Activated naive CD4-positive, alpha-beta T cell treated with anti-CD3 and anti-CD28 coated beads for 36 hours (primary cell): ENCODE measurements at regions not wholly inside any gene's neighbourhood (a gene's known extent, or its start where the extent isn't known, plus 50 kb on each side); places are given as distances from the start of the nearest gene placed in this dataset.
A peak's percentile ranks its signal among the peaks of the same experiment; 100 is the strongest.
"Not testable (repeated sequence)": the region's sequence is repeated elsewhere in the genome, so short reads cannot be mapped to it uniquely, and the experiment has no call there.

Source experiments
- CTCF ChIA-PET: fragments of 350-600 bp; sonication (Branson Sonifier 250); formaldehyde crosslinking; loops from one replicate; lab custom pipeline; 2021; ENCODE audit warnings: antibody characterized with exemption; lab: Charles Lee
- DNase-seq: peaks from one replicate; pipeline ENCODE4 v3.0.0-alpha.2; 2020
- H3K27ac Mint-ChIP-seq: one replicate; pipeline ENCODE4 v1.8.0; 2021; ENCODE audit warnings: mild to moderate bottlenecking, mixed read lengths
- H3K27me3 Mint-ChIP-seq: one replicate; pipeline ENCODE4 v1.8.0; 2021; ENCODE audit warnings: low read depth, mixed read lengths
- H3K36me3 Mint-ChIP-seq: one replicate; pipeline ENCODE4 v1.8.0; 2021; ENCODE audit warnings: low read depth, mixed read lengths
- H3K4me1 Mint-ChIP-seq: one replicate; pipeline ENCODE4 v1.8.0; 2021; ENCODE audit warnings: low read depth, mixed read lengths
- H3K4me3 Mint-ChIP-seq: one replicate; pipeline ENCODE4 v1.8.0; 2021; ENCODE audit warnings: mild to moderate bottlenecking, moderate library complexity, mixed read lengths
- H3K9me3 Mint-ChIP-seq: one replicate; pipeline ENCODE4 v1.8.0; 2021; ENCODE audit warnings: mixed read lengths
- intact Hi-C: fragments of 100-400 bp; cut with micrococcal nuclease; formaldehyde crosslinking; loops from one replicate; pipeline ENCODE4 v1.15.1; 2023

DNA sequence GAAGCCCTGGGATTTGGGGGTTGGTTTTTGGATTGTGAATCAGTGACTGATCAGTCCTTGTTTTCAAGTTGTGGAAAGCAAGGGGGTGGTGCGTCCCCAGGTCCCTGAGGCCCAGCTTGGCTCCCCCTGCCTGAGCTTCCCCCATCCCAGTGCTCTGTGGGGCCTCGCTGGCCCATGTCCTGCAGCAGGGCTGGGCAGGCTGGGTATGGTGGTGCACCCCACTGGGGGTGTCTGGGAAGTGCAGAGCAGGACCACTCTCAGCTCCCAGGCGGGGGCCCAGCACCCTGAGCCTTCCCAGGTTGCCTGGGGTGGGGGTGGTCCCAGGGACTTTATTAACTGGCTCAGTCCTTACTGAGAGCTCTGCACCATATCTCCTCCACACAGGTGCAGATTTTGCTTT lies 483.3 kb downstream of the TUBA3C start:
- CTCF ChIA-PET, H3K4me3 Mint-ChIP-seq, H3K9me3 Mint-ChIP-seq, H3K27me3 Mint-ChIP-seq, H3K4me1 Mint-ChIP-seq, H3K36me3 Mint-ChIP-seq, H3K27ac Mint-ChIP-seq, DNase-seq, intact Hi-C loops: not testable (repeated sequence)

DNA sequence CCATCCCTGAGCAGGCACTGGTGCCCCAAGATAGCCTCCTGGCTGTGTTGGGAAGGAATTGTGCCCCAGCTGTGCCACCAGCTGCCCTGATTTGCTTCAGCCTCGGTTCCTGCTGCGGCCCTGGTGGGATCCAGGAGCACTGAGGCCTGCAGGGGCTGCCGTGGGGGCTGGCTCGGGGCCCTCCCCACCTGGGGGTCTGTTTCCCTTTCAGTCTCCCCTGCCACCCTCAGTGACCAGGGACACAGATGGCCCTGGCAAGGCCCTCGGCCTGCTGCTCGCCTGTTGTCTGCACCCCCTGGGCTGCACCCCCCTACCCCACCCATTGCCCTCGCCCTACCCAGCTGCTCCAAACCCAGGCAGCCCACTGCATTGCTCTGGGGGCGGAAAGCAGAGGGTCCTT lies 483.8 kb downstream of the TUBA3C start:
- H3K27ac Mint-ChIP-seq, intact Hi-C loops, H3K4me1 Mint-ChIP-seq, H3K27me3 Mint-ChIP-seq, DNase-seq, H3K9me3 Mint-ChIP-seq, H3K4me3 Mint-ChIP-seq, CTCF ChIA-PET, H3K36me3 Mint-ChIP-seq: not testable (repeated sequence)

DNA sequence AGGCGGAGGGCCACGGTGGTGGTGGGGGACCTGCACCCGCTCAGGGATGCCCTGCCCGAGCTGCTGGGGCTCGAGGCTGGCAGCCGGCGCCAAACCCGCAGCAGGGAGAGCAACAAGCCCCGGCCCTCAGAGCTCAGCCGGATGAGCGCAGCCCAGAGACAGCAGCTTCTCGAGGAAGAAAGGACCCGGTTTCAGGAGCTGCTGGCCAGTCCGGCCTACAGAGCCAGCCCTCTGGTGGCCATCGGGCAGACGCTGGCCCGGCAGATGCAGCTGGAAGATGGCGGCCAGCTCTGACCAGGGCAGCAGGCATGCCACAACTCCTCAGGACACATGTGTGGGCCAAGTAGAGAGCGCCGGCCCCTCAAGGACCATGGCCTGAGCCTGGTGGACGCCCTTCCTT lies 484.4 kb downstream of the TUBA3C start:
- H3K4me1 Mint-ChIP-seq, H3K4me3 Mint-ChIP-seq, H3K27ac Mint-ChIP-seq, H3K9me3 Mint-ChIP-seq, H3K27me3 Mint-ChIP-seq, H3K36me3 Mint-ChIP-seq, CTCF ChIA-PET, DNase-seq, intact Hi-C loops: not testable (repeated sequence)

DNA sequence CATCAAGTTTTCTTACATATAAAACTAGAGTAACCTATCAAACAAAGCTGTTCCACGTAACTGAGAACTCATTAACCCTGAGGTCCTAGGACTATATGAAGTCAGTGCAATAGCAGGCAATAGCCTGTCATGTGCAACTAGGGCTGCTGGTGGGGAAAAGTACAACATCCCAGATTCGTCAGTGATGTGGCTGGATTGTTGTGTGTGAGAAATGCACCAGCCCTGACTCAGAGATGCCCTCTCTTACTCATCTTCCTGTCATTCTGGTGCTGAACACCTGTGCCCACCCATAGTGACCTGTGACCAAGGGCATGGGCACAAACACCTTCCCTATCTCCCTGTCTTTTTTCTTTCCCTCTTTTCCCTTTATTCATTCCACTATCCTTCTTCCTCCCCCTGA lies 504.2 kb downstream of the TUBA3C start:
- H3K27me3 Mint-ChIP-seq, H3K4me1 Mint-ChIP-seq, CTCF ChIA-PET, H3K36me3 Mint-ChIP-seq, H3K4me3 Mint-ChIP-seq, intact Hi-C loops, H3K27ac Mint-ChIP-seq, H3K9me3 Mint-ChIP-seq: not testable (repeated sequence)
- peak; percentile 7 for DNase-seq

DNA sequence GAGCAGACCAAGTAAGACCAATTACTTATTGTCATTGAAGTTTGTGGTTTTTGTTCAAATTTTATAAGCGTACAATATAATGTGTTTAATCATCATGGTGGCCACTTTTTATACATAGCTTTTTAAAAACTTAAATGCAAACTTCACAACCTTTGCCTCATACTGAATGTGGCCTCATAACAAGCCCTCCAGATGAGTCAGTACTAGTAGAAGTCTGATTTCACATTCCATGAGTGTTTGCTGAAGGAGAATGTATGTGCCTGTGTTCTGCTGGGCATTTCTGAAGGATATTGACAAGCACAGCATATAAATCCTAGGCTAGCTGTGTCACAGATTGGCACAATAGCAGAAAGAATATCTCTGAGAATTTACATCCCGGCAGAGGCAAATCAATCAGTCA lies 506.4 kb downstream of the TUBA3C start:
- H3K36me3 Mint-ChIP-seq, CTCF ChIA-PET, H3K27me3 Mint-ChIP-seq, H3K27ac Mint-ChIP-seq, H3K4me1 Mint-ChIP-seq, H3K4me3 Mint-ChIP-seq, H3K9me3 Mint-ChIP-seq, intact Hi-C loops, DNase-seq: not testable (repeated sequence)

DNA sequence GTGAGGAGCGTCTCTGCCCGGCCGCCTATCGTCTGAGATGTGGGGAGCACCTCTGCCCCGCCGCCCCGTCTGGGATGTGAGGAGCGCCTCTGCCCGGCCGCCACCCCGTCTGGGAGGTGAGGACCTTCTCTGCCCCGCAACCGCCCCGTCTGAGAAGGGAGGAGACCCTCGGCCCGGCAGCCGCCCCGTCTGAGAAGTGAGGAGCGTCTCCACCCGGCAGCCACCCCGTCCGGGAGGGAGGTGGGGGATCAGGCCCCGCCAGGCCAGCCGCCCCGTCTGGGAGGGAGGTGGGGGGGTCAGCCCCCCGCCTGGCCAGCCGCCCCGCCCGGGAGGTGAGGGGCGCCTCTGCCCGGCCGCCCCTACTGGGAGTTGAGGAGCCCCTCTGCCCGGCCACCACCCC lies 507.8 kb downstream of the TUBA3C start:
- CTCF ChIA-PET, intact Hi-C loops: not testable (repeated sequence)

DNA sequence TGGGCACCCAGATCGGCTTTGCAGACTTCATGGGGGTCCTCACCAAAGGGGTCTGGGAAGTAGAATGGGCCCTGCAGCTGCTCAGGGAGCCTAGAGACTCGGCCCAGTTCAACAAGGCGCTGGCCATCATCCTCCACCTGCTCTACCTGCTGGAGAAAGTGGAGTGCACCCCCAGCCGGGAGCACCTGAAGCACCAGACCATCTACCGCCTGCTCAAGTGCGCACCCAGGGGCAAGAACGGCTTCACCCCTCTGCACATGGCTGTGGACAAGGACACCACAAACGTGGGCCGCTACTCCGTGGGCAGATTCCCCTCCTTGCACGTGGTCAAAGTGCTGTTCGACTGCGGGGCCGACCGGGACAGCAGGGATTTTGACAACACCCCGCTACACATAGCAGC lies 515.0 kb downstream of the TUBA3C start:
- H3K4me3 Mint-ChIP-seq, H3K27ac Mint-ChIP-seq, H3K27me3 Mint-ChIP-seq, DNase-seq, H3K9me3 Mint-ChIP-seq, H3K36me3 Mint-ChIP-seq, H3K4me1 Mint-ChIP-seq, CTCF ChIA-PET: not testable (repeated sequence)
- intact Hi-C loops, result loop anchor here (10.0 kb wide), 1 partner anchor 918 kb away; no protein-coding TSS in a partner anchor

More for the DNA sequence above, 507.8 kb downstream of the TUBA3C start:
- H3K27ac Mint-ChIP-seq, H3K36me3 Mint-ChIP-seq, H3K4me1 Mint-ChIP-seq, DNase-seq, H3K9me3 Mint-ChIP-seq, H3K27me3 Mint-ChIP-seq, H3K4me3 Mint-ChIP-seq: not testable (repeated sequence)

DNA sequence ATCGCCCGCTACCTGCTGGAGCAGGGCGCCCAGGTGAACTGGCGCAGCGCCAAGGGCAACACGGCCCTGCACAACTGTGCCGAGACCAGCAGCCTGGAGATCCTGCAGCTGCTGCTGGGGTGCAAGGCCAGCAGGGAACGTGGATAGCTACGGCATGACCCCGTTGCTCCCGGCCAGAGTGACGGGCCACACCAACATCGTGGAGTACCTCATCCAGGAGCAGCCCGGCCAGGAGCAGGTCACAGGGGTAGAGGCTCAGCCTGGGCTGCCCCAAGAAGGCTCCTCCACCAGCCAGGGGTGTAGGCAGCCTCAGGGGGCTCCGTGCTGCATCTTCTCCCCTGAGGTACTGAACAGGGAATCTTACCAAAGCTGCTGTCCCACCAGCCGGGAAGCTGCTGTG lies 515.9 kb downstream of the TUBA3C start:
- CTCF ChIA-PET, H3K27me3 Mint-ChIP-seq, DNase-seq, H3K4me1 Mint-ChIP-seq, H3K27ac Mint-ChIP-seq, H3K36me3 Mint-ChIP-seq, H3K4me3 Mint-ChIP-seq, H3K9me3 Mint-ChIP-seq: not testable (repeated sequence)
- intact Hi-C loops, result loop anchor here (10.0 kb wide), 1 partner anchor 919 kb away; no protein-coding TSS in a partner anchor

DNA sequence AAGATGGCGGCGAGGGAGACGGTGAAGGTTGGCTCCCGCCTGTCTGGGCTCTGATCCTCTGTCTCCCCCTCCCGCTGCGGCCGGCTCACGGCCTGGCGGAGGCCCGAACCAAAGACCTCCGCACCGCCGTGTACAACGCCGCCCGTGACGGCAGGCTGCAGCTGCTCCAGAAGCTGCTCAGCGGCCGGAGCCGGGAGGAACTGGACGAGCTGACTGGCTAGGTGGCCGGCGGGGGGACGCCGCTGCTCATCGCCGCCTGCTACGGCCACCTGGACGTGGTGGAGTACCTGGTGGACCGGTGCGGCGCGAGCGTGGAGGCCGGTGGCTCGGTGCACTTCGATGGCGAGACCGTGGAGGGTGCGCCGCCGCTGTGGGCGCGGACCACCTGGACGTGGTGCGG lies 516.5 kb downstream of the TUBA3C start:
- not testable (repeated sequence) for H3K4me1 Mint-ChIP-seq

DNA sequence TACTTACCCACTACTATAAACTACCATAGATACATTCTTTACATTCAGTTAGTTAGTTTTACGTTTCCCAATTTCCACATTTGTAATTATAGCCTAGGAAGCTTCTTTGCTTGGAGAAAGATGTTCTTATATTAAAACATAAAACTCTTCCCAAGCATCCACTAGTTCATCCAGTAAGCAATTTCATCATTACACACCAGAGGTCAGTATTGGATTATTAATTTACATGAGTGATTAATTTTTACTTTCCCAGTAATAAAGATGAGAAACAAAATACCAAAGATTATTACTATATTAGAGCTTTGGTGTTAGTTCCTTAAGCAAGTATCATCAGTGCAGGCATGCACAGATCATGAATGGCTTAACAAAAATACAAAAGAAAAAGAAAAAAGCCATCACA lies 518.4 kb downstream of the TUBA3C start:
- H3K27ac Mint-ChIP-seq, H3K9me3 Mint-ChIP-seq, H3K27me3 Mint-ChIP-seq, CTCF ChIA-PET, H3K4me3 Mint-ChIP-seq, H3K4me1 Mint-ChIP-seq, DNase-seq, H3K36me3 Mint-ChIP-seq: not testable (repeated sequence)
- intact Hi-C loops, result loop anchor here (10.0 kb wide), 1 partner anchor 922 kb away; no protein-coding TSS in a partner anchor

More for the DNA sequence above, 516.5 kb downstream of the TUBA3C start:
- H3K27me3 Mint-ChIP-seq, H3K4me3 Mint-ChIP-seq, DNase-seq, H3K9me3 Mint-ChIP-seq, H3K36me3 Mint-ChIP-seq, CTCF ChIA-PET, H3K27ac Mint-ChIP-seq: not testable (repeated sequence)
- intact Hi-C loops, result loop anchor here (10.0 kb wide), 1 partner anchor 920 kb away; no protein-coding TSS in a partner anchor

DNA sequence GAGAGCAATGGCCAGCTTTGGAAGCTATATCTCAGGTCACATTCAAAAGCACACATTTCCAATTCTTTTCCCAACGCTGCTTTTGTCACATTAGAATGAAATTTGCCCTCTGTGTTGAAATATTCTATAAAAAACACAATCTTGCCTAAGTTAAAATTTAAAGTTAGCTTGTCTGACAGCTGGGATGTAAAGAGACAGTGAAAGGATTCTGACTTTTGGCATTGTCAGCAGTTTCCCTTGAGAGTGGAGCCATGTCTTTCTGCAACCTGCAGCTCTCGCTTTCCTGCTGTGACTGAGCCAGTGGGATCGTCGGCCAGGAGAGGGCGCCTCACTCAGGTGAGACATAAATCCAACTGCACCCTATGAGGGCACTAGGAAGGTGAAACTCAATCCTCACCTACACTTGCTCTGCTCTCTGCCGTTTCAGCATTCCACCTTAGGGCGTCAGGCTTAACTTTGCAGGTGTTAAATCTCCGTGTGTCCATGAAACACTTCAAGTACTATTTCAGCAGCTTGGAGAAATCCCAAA lies 537.9 kb downstream of the TUBA3C start:
- H3K27me3 Mint-ChIP-seq, CTCF ChIA-PET, H3K36me3 Mint-ChIP-seq, H3K4me1 Mint-ChIP-seq, H3K4me3 Mint-ChIP-seq, intact Hi-C loops, H3K27ac Mint-ChIP-seq, H3K9me3 Mint-ChIP-seq: not testable (repeated sequence)
- DNase-seq, result peak; percentile 65

DNA sequence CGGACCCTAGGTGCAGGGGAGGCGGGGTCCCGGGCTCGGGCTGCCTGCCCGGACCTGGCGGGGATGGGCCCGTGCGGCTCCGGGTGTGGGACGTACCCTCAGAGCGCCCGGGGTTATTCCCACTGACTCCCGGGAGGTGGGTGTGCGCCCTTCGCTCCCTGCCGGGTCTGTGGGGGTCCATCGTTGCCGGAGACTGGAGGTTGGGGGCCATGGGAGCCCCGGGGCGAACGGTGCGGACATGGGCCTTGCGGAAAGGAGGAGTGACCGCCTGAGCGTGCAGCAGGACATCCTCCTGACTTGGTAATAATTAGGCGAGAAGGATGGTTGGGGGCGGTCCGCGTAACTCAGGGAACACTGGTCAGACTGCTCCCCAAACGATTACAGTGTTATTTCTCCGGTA lies 552.7 kb downstream of the TUBA3C start:
- H3K27ac Mint-ChIP-seq, H3K4me1 Mint-ChIP-seq, DNase-seq, H3K27me3 Mint-ChIP-seq, H3K4me3 Mint-ChIP-seq, H3K36me3 Mint-ChIP-seq, intact Hi-C loops, CTCF ChIA-PET: not testable (repeated sequence)
- peaks cover 10% of the 10 kb centered on the region for H3K9me3 Mint-ChIP-seq

DNA sequence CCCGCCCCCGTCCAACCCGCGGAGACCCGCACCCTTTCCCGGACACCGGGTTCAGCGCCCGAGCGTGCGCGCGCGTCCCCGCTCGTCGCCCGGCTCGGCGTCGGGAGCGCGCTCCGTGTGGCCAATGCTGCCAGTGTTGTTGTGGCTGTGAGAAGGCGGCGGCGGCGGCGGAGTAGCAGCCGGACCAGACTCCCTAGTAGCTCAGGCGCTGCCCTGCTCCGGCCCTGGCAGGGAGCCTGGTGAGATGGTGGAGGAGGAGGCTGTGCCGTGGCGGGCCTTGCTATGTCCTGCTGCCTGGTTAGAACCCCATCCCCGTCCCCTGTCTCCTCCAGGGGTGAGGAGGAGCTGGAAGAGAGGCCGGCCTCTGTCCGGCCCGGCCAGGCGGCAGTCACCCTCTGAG lies 553.2 kb downstream of the TUBA3C start:
- DNase-seq, result no peak
- Mint-ChIP-seq H3K27me3 (peaks cover 2% of the 10 kb centered on the region), H3K36me3 (no peaks in the 10 kb centered on the region), H3K4me3 (no peak overlapping the region), H3K4me1 (no peaks in the 10 kb centered on the region), H3K27ac (no peak overlapping the region), H3K9me3 (peaks cover 6% of the 10 kb centered on the region)
- CTCF ChIA-PET, result no interaction called here
- intact Hi-C loops, result no loop called here

DNA sequence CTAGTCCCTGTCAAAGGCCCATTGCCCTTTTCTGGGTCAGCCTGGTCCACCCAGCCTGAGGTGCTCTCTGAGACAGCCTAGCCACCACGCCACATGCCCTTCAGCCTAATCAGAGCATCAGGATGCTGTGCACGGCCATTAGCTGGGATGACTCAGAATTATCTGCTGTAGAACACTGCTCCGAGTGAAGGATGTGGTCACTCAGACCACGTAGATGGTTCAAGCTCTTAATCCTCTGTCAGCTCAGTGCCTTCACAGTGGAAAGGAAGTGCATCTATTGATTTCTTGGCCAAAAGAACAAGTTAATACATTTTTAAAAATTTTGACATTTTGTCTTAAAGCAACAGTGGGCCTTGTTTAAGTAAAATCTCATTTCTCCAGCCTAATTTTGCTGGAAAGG lies 557.6 kb downstream of the TUBA3C start:
- CTCF ChIA-PET, DNase-seq, intact Hi-C loops, H3K27me3 Mint-ChIP-seq, H3K27ac Mint-ChIP-seq, H3K4me1 Mint-ChIP-seq, H3K9me3 Mint-ChIP-seq, H3K4me3 Mint-ChIP-seq, H3K36me3 Mint-ChIP-seq: not testable (repeated sequence)
